Body of pancreas (tissue), 4 donors: ENCODE measurements at regions not wholly inside any gene's neighbourhood (a gene's known extent, or its start where the extent isn't known, plus 50 kb on each side); places are given as distances from the start of the nearest gene placed in this dataset.

ENCODE experiments used
- ATAC-seq: fragments of 150-250 bp; one replicate; pipeline ENCODE4 v1.9.1; 2016
- DNase-seq, 4 donors: peaks; one replicate each; pipeline ENCODE4 v3.0.0-alpha.2; 2019
- H3K27ac ChIP-seq, 4 donors: fragments of 200-600 bp; sonication (generic); 1 replicate in 3 of 4; 2 replicates in 1 of 4; pipeline versions ENCODE4 v1.5.1 to v1.6.1; 2016 to 2019; ENCODE audit warnings: mild to moderate bottlenecking in 1 of 4, mixed read lengths in 1 of 4, moderate library complexity in 1 of 4
- H3K27me3 ChIP-seq, 2 donors: fragments of 200-600 bp; sonication (generic); one replicate each; pipeline ENCODE4 v1.6.0; 2016; ENCODE audit warnings: mild to moderate bottlenecking in 1 of 2
- H3K36me3 ChIP-seq, 2 donors: fragments of 200-600 bp; sonication (generic); replicated peaks in 1 of 2; 2 replicates each; pipeline ENCODE4 v1.5.1; 2016; ENCODE audit warnings: low read depth in 2 of 2; ENCODE audit not compliant: insufficient read depth in 1 of 2
- H3K4me1 ChIP-seq: fragments of 200-600 bp; sonication (generic); one replicate; pipeline ENCODE4 v1.6.0; 2016
- H3K4me3 ChIP-seq, 2 donors: fragments of 200-600 bp; sonication (generic); 1 replicate in 1 of 2; 2 replicates in 1 of 2; pipeline ENCODE4 v1.5.1; 2016 to 2019
- H3K9me3 ChIP-seq, 3 donors: fragments of 200-600 bp; sonication (generic); 1 replicate in 2 of 3; 2 replicates in 1 of 3; pipeline ENCODE4 v1.5.1; 2016
- CTCF ChIP-seq, 7 experiments: fragments of 450-650 bp in 4 of 7; fragments of 200-600 bp in 3 of 7; sonication (generic) in 3 of 7; IDR thresholded peaks; one replicate each; pipeline ENCODE4 v1.5.1; 2016 to 2019; ENCODE audit warnings: antibody characterized with exemption in 7 of 7
- POLR2A ChIP-seq, 3 donors: fragments of 450-650 bp; IDR thresholded peaks; one replicate each; pipeline ENCODE4 v1.6.1; 2016; ENCODE audit warnings: antibody characterized with exemption in 3 of 3, mild to moderate bottlenecking in 2 of 3
- WGBS, 2 donors: methylation state at CpG; one replicate each; pipeline ENCODE4 v1.1.5; 2017; 5-methylcytosine and 5-hydroxymethylcytosine counted together
- intact Hi-C: fragments of 100-400 bp; cut with DNase I; formaldehyde crosslinking; loops from one replicate; pipeline ENCODE4 v1.15.1; 2023

GRCh38 chr1:219689774-219690173 lies 76.9 kb upstream of the ZC3H11B start:
- ATAC-seq, result no peak
- TF ChIP-seq CTCF (IDR thresholded peaks at IDR 0.05) (no peak), POLR2A (IDR thresholded peaks at IDR 0.05) (no peak)
- no peak for DNase-seq

GRCh38 chr1:219687779-219688178 lies 74.9 kb upstream of the ZC3H11B start:
- Histone ChIP-seq H3K27me3 (no peaks in the 10 kb centered on the region), H3K4me1 (no peaks in the 10 kb centered on the region), H3K4me3 (no peak overlapping the region), H3K27ac (no peak overlapping the region), H3K36me3 (no peaks in the 10 kb centered on the region), H3K9me3 (no peaks in the 10 kb centered on the region)
- no peak for TF ChIP-seq CTCF (IDR thresholded peaks at IDR 0.05)
- TF ChIP-seq POLR2A (IDR thresholded peaks at IDR 0.05), result no peak
- DNase-seq, result no peak
- no peak for ATAC-seq
- intact Hi-C loops, result no loop called here

More at GRCh38 chr1:219689774-219690173, 76.9 kb upstream of the ZC3H11B start:
- intact Hi-C loops, result no loop called here
- Histone ChIP-seq H3K4me1 (no peaks in the 10 kb centered on the region), H3K4me3 (no peak overlapping the region), H3K27ac (no peak overlapping the region), H3K27me3 (no peaks in the 10 kb centered on the region), H3K9me3 (no peaks in the 10 kb centered on the region), H3K36me3 (no peaks in the 10 kb centered on the region)
- 36 to 37% methylated on average over 2 of the region's 2 CpGs for WGBS, 2 donors

GRCh38 chr1:219686171-219686570 lies 73.3 kb upstream of the ZC3H11B start:
- Histone ChIP-seq H3K36me3 (no peaks in the 10 kb centered on the region), H3K27ac (no peak overlapping the region), H3K9me3 (no peaks in the 10 kb centered on the region), H3K4me3 (no peak overlapping the region), H3K4me1 (no peaks in the 10 kb centered on the region), H3K27me3 (no peaks in the 10 kb centered on the region)
- no peak for DNase-seq
- intact Hi-C loops, result no loop called here
- no peak for ATAC-seq
- TF ChIP-seq CTCF (IDR thresholded peaks at IDR 0.05), result no peak
- TF ChIP-seq POLR2A (IDR thresholded peaks at IDR 0.05), result no peak
- 53 to 57% methylated on average over 2 of the region's 2 CpGs for WGBS, 2 donors

GRCh38 chr1:219682788-219683187 lies 69.9 kb upstream of the ZC3H11B start:
- ATAC-seq, result no peak
- no peak for DNase-seq
- H3K27me3 ChIP-seq, result no peaks in the 10 kb centered on the region
- no peaks in the 10 kb centered on the region for H3K9me3 ChIP-seq
- H3K4me3 ChIP-seq, result no peak overlapping the region
- intact Hi-C loops, result no loop called here
- H3K36me3 ChIP-seq, result no peaks in the 10 kb centered on the region
- TF ChIP-seq CTCF (IDR thresholded peaks at IDR 0.05) (no peak), POLR2A (IDR thresholded peaks at IDR 0.05) (no peak)
- H3K27ac ChIP-seq, result no peak overlapping the region
- WGBS, 2 donors, result 77 to 88% methylated on average over 1 of the region's 1 CpG
- no peaks in the 10 kb centered on the region for H3K4me1 ChIP-seq

- Histone ChIP-seq H3K36me3 (no peaks in the 10 kb centered on the region), H3K9me3 (no peaks in the 10 kb centered on the region), H3K27ac (no peak overlapping the region), H3K4me3 (no peak overlapping the region), H3K4me1 (no peaks in the 10 kb centered on the region), H3K27me3 (no peaks in the 10 kb centered on the region)
- ATAC-seq (no peak), DNase-seq (no peak)
- intact Hi-C loops, result no loop called here
- WGBS, 2 donors, result 32% methylated on average over 1 of the region's 1 CpG
- TF ChIP-seq POLR2A (IDR thresholded peaks at IDR 0.05), result no peak
- no peak for TF ChIP-seq CTCF (IDR thresholded peaks at IDR 0.05)
Measured at GRCh38 chr1:219681876-219682275, 69.0 kb upstream of the ZC3H11B start.
